ENCODE measurements at regions not wholly inside any gene's neighbourhood (a gene's known extent, or its start where the extent isn't known, plus 50 kb on each side); places are given as distances from the start of the nearest gene placed in this dataset.

GRCh38 chr2:52695731-52696130, 1071.9 kb upstream of the CHAC2 start:
- H3K9me3 ChIP-seq (ENCODE audit: control insufficient read depth, insufficient read depth, low read length) = no peaks in the 10 kb centered on the region
- H3K27me3 ChIP-seq (ENCODE audit: control insufficient read depth, low read length) = no peaks in the 10 kb centered on the region
- no peaks in the 10 kb centered on the region for H3K36me3 ChIP-seq (ENCODE audit: control insufficient read depth, low read length)
- TF ChIP-seq CTCF (IDR thresholded peaks at IDR 0.05; ENCODE audit: low read depth, low read length, poor library complexity, severe bottlenecking) (no peak), EZH2phosphoT487 (IDR thresholded peaks at IDR 0.05; ENCODE audit: borderline replicate concordance, low read length) (no peak)
- H3F3A ChIP-seq (ENCODE audit: control insufficient read depth, insufficient read depth) = no peaks in the 10 kb centered on the region
- H4K20me1 ChIP-seq (ENCODE audit: control insufficient read depth, insufficient read depth, low read depth, low read length) = no peaks in the 10 kb centered on the region
- no peaks in the 10 kb centered on the region for H3K9me2 ChIP-seq (replicated peaks; ENCODE audit: control insufficient read depth, low read length)
- no peak overlapping the region for H3K4me3 ChIP-seq (ENCODE audit: low read length)
- no peaks in the 10 kb centered on the region for H3K79me2 ChIP-seq (ENCODE audit: control insufficient read depth, low read length)
- no peaks in the 10 kb centered on the region for H3K4me1 ChIP-seq (ENCODE audit: control insufficient read depth, low read length)
- no peak overlapping the region for H3K27ac ChIP-seq (ENCODE audit: low read depth, low read length)
- H3K4me2 ChIP-seq (ENCODE audit: low read length) = no peak overlapping the region

DNA sequence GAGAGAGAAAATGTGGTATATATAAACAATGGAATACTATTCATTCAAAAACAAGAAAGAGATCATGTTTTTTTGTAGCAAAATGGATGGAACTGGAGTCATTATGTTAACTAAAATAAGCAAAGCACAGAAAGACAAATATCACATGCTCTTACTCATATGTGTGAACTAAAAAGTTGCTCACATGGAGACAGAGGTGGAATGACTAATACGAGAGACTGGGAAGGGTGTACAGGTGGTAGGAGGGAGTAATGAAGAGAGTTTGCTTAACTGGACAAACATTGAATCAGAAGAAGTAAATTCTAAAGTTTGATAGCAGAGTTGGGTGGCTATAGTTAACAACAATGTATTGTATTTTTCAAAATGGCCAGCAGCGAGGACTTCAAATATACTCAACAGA, 1080.7 kb upstream of the CHAC2 start:
- no peaks in the 10 kb centered on the region for H3K9me3 ChIP-seq (ENCODE audit: control insufficient read depth, insufficient read depth, low read length)
- H3K27ac ChIP-seq (ENCODE audit: low read depth, low read length) = no peak overlapping the region
- no peaks in the 10 kb centered on the region for H3K27me3 ChIP-seq (ENCODE audit: control insufficient read depth, low read length)
- H3F3A ChIP-seq (ENCODE audit: control insufficient read depth, insufficient read depth) = no peaks in the 10 kb centered on the region
- H3K4me1 ChIP-seq (ENCODE audit: control insufficient read depth, low read length) = no peaks in the 10 kb centered on the region
- H3K79me2 ChIP-seq (ENCODE audit: control insufficient read depth, low read length) = no peaks in the 10 kb centered on the region
- TF ChIP-seq CTCF (IDR thresholded peaks at IDR 0.05; ENCODE audit: low read depth, low read length, poor library complexity, severe bottlenecking) = no peak
- no peaks in the 10 kb centered on the region for H3K36me3 ChIP-seq (ENCODE audit: control insufficient read depth, low read length)
- H3K9me2 ChIP-seq (replicated peaks; ENCODE audit: control insufficient read depth, low read length) = no peaks in the 10 kb centered on the region
- no peak overlapping the region for H3K4me2 ChIP-seq (ENCODE audit: low read length)
- no peak overlapping the region for H3K4me3 ChIP-seq (ENCODE audit: low read length)
- no peaks in the 10 kb centered on the region for H4K20me1 ChIP-seq (ENCODE audit: control insufficient read depth, insufficient read depth, low read depth, low read length)

DNA sequence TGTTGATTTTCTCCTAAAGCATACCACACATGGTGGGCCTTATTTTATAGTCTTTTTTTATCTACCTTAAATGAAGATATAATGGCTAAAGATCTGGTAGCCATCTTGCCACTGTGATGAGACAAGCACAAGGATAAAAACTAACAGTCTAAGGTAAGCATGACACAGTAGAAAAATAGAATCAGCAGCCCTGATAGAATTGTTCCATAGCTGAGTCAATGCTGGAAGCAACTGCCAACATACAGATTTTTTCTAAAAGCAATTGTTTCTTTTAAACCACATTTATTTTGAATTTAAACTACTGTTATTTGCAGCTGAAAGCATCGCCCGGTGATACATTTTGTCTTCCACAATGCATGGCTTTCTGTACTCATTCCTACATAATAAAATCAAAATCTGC, 1091.5 kb upstream of the CHAC2 start:
- no peak overlapping the region for H3K27ac ChIP-seq (ENCODE audit: low read depth, low read length)
- no peaks in the 10 kb centered on the region for H3K36me3 ChIP-seq (ENCODE audit: control insufficient read depth, low read length)
- no peaks in the 10 kb centered on the region for H3K79me2 ChIP-seq (ENCODE audit: control insufficient read depth, low read length)
- no peaks in the 10 kb centered on the region for H3K27me3 ChIP-seq (ENCODE audit: control insufficient read depth, low read length)
- no peak overlapping the region for H3K4me2 ChIP-seq (ENCODE audit: low read length)
- H4K20me1 ChIP-seq (ENCODE audit: control insufficient read depth, insufficient read depth, low read depth, low read length) = no peaks in the 10 kb centered on the region
- no peak overlapping the region for H3K4me3 ChIP-seq (ENCODE audit: low read length)
- H3F3A ChIP-seq (ENCODE audit: control insufficient read depth, insufficient read depth) = no peaks in the 10 kb centered on the region
- H3K9me3 ChIP-seq (ENCODE audit: control insufficient read depth, insufficient read depth, low read length) = no peaks in the 10 kb centered on the region; the same call in 1 of the 2 replicates
- no peaks in the 10 kb centered on the region for H3K9me2 ChIP-seq (replicated peaks; ENCODE audit: control insufficient read depth, low read length)
- H3K4me1 ChIP-seq (ENCODE audit: control insufficient read depth, low read length) = no peaks in the 10 kb centered on the region
- TF ChIP-seq EZH2phosphoT487 (IDR thresholded peaks at IDR 0.05; ENCODE audit: borderline replicate concordance, low read length) (no peak), CTCF (IDR thresholded peaks at IDR 0.05; ENCODE audit: low read depth, low read length, poor library complexity, severe bottlenecking) (no peak)

DNA sequence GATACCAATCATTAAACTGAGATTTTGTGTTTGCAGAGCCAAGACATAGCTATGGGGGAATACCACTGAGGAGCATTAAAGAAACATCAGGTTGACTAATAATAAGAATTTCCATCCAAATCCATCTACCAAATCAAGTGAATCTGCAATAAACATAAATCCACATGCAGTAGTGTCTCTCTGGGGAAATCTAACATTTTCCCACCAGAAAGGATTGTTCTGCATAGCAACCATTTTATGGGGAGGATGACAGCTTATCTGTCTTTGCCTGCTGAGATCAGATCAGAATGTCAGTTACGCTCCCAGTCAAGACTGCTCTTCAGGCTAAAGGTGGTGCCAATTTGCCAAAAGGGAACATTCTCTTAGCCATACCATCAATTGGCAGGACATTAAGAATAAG, 1098.9 kb upstream of the CHAC2 start:
- H3K9me3 ChIP-seq (ENCODE audit: control insufficient read depth, insufficient read depth, low read length) = no peaks in the 10 kb centered on the region
- no peaks in the 10 kb centered on the region for H4K20me1 ChIP-seq (ENCODE audit: control insufficient read depth, insufficient read depth, low read depth, low read length)
- no peaks in the 10 kb centered on the region for H3K9me2 ChIP-seq (replicated peaks; ENCODE audit: control insufficient read depth, low read length)
- no peaks in the 10 kb centered on the region for H3K4me1 ChIP-seq (ENCODE audit: control insufficient read depth, low read length)
- no peaks in the 10 kb centered on the region for H3K27me3 ChIP-seq (ENCODE audit: control insufficient read depth, low read length)
- H3K79me2 ChIP-seq (ENCODE audit: control insufficient read depth, low read length) = no peaks in the 10 kb centered on the region
- no peak overlapping the region for H3K4me3 ChIP-seq (ENCODE audit: low read length)
- TF ChIP-seq EZH2phosphoT487 (IDR thresholded peaks at IDR 0.05; ENCODE audit: borderline replicate concordance, low read length) (no peak), CTCF (IDR thresholded peaks at IDR 0.05; ENCODE audit: low read depth, low read length, poor library complexity, severe bottlenecking) (no peak)
- H3K4me2 ChIP-seq (ENCODE audit: low read length) = no peak overlapping the region
- no peak overlapping the region for H3K27ac ChIP-seq (ENCODE audit: low read depth, low read length)
- no peaks in the 10 kb centered on the region for H3K36me3 ChIP-seq (ENCODE audit: control insufficient read depth, low read length)
- H3F3A ChIP-seq (ENCODE audit: control insufficient read depth, insufficient read depth) = no peaks in the 10 kb centered on the region

All from DOHH2 (cell line).